OCI-M1 (cell line): ENCODE measurements at regions not wholly inside any gene's neighbourhood (a gene's known extent, or its start where the extent isn't known, plus 50 kb on each side); places are given as distances from the start of the nearest gene placed in this dataset.
"Not testable (repeated sequence)": the region's sequence is repeated elsewhere in the genome, so short reads cannot be mapped to it uniquely, and the experiment has no call there.

Experiments used
- DNase-seq: peaks from one replicate; lab custom pipeline; 2025; lab: John Stamatoyannopoulos, UW

DNA sequence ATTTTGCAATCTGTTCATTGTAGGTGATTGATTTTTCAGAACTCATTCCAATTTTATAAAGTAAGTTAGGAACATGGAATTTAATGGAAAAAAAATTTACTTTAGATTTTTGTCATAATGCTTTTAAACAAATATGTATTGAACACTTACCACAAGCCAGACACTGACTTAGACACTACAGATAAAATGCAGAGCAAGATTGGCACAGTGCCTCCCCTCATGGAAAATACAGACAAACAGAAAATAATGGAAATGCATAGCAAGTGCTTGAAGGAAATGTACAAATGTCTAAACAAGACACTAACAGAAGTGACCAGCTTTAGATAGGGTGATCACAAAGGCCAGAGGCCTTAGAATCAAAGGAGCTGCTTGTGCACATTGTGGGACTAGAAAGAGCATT lies 260.5 kb upstream of the ADGRL2 start:
- DNase-seq: no peak

- no peak for DNase-seq
These were observed 271.7 kb upstream of the ADGRL2 start for GRCh38 chr1:81529014-81529413.

DNA sequence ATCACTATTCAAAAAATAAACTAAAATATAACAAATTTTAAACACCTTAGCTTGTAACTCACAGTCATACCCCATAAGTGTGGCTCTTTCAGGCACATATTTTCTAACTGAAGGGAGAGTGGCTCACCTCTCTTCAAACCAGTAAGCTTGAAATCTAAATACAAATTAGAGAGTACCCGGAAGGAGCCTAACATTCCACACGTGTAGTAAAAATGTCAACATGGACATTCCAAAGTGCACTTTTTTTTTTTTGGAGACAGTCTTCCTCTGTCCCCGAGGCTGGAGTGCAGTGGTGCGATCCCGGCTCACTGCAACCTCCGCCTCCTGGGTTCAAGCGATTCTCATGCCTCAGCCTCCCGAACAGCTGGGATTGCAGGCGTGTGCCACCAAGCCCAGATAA lies 275.6 kb upstream of the ADGRL2 start:
- no peak for DNase-seq

GRCh38 chr1:81519987-81520386 lies 280.7 kb upstream of the ADGRL2 start:
- DNase-seq: no peak

DNA sequence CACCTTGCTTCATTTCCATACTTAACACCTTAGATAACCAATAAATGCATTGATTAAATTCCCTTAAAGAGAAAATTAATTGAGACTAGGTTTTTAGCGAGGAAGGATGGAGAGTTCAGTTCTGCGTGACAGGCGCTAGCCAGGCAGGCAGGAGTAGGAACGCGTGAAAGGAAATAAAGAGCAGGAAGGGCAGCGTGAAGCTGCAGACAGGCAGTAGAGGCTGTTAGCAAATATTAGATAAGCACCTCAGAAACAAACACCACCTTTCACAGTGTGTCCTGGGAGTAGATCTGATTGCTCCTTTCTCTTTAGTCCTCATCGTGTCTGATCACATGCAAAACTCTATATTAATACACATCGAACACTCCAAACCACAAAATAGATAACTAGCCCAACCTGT lies 282.7 kb upstream of the ADGRL2 start:
- no peak for DNase-seq

GRCh38 chr1:81513796-81514354 lies 286.9 kb upstream of the ADGRL2 start:
- no peak for DNase-seq

GRCh38 chr1:81512252-81513003 lies 288.3 kb upstream of the ADGRL2 start:
- no peak for DNase-seq

- DNase-seq: no peak
These were observed 289.5 kb upstream of the ADGRL2 start for GRCh38 chr1:81511281-81511680.

DNA sequence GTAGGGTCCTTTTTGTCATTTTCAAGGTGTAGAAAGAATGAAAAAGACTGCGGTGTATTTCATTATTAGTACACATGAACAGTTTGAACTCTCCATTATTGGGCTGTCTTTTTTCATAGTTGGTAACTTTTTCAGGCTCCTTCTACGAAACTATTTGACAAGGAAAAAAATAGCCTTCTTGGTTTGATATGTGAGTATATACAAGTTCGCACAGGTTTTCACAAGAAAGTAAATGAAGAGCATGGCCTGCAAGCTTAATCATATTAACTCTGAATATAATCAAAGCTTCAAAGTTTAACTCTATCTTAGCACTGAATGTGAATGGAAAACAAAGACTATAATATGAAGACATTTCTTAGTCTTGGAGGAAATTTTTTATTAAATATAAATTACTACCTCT lies 290.0 kb upstream of the ADGRL2 start:
- DNase-seq: no peak

DNA sequence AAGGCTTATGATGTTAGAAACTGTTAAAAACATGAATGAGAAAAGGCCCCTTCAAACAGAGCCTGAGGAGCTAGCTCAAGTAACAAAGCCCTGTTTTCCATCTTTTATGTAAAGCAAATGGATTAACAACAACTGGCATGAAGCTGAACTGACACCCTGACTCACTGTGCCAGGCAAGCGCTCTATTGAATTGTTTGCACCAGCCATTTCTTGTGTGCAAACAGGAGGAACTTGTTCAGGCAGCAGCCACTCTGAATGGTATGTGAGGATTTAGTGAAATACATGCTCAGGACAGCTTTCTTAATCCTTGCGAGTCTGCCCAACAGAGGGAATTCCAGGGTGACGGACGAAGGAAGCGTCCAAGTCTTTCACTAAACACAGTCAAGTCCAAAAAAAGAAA lies 291.1 kb upstream of the ADGRL2 start:
- DNase-seq: no peak

DNA sequence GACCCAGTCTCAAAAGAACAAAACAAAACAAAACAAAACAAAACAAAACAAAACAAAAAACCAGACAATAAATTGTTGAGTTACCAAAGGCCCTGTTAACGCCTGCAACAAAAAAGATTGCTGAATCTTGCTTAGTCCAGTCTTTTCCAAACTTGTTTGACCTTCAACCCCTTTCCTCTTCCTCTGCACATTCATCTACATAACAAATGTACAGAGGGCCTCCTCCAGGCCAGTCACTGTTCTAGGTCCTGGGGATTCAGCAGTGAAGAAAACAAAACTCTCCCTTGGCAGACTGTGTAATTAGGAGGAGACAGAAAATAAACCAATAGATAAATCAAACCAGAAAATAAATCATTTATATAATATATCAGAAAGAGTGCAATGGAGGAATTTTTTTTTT lies 294.0 kb upstream of the ADGRL2 start:
- DNase-seq: no peak

- DNase-seq: no peak
These were observed 294.9 kb upstream of the ADGRL2 start for GRCh38 chr1:81505831-81506230.

- not testable (repeated sequence) for DNase-seq
These were observed 295.9 kb upstream of the ADGRL2 start for GRCh38 chr1:81504820-81505219.

- not testable (repeated sequence) for DNase-seq
These were observed 298.0 kb upstream of the ADGRL2 start for GRCh38 chr1:81502705-81503104.

- DNase-seq: not testable (repeated sequence)
These were observed 299.2 kb upstream of the ADGRL2 start for GRCh38 chr1:81501485-81501884.

GRCh38 chr1:81499487-81499886 lies 301.2 kb upstream of the ADGRL2 start:
- no peak for DNase-seq

DNA sequence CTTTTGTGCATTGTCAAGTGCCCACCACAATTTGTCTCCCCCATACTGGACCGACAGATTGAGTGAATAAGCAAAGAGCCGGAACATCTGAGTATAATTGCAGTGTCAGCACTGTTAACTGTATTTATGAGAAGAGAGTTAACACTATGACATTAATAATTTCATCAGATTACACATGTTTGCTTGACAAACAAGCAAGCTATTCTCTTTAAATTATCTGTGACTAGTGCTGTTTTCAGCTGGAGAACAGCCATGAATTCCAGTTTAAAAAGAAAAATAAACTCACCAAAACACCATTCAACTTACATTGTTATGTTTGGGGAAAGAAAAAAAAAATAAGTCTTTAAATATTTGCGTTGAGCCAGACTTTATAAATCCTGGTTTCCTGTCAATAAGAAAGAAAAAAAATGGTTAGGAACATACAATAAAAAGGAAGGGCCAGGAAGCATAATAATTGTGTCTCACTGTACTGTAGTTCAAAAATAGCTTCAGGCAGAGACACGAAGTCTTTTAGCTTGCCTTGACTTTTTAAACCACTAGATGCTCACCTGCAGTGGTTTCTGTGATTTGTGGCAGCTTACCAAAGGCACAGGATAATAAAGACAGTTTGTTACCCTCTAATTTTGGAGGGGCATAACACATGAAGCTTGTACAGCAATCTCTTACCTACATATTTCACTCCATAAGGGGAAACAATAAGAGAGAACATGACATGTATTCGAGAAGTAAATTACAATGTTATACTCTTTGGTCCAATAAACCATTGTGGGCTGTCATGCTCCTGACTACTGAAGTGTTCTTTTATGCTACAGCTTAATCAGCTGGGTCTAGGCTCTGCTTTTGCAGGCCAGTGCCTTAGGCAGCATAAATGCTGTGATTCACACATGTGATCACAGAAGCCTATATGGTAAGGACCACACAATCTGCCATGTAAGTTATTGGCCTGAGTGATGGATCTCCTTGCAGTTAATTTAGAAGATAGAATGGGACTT lies 302.0 kb upstream of the ADGRL2 start:
- no peak for DNase-seq

DNA sequence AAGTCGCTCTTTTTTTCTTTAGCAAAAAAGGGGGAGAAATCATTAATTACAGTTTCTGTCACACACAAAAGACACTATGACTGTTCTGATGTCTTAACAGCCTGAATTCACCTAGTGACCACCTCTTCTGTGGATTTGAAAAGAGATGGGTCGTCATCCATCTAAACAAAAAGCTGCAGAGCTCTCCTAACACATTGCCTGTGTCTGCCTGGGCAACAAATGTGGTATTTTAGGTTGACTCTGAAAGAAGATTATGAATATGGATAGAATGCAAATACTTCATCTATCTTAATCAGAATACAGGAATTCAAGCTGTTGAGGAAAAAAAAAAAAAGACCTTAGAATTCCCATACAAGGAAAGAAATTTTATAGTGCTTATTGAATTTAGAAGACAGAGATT lies 304.4 kb upstream of the ADGRL2 start:
- DNase-seq: no peak

DNA sequence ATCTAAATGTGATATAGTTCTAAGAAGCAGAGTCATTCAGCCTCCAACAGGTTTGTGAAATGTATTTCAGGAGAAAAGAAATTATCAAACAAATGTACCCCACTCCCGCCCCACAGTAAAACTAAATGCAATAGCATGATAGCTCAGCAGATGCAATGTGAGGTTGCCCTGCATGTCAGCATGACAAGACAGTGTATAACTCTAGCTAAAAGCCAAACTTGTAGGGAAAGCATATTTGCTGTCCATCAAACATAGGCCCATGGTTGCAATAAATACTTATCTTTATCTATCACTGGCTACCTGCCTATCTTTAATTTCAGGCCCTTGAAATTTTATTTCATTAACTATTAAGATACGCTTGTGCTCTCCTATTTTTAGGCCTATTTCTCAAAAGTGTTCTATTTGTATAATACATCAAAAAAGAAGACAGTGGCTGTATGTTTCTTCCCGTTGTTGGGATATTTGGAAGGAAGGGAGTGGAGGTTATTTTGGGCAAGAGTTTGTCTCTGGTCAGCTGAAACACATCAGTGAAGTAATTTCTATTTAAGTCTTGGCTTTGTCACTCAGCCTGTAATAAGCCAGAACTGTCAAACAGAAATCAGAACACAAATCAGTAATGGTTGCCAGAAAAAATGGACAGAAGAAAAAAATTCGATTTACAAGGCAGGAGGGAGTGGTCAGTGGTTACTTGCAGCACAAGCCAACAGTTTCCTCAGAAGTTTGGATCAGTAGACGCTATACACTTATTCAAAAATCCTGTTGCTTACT lies 307.4 kb upstream of the ADGRL2 start:
- DNase-seq: no peak

DNA sequence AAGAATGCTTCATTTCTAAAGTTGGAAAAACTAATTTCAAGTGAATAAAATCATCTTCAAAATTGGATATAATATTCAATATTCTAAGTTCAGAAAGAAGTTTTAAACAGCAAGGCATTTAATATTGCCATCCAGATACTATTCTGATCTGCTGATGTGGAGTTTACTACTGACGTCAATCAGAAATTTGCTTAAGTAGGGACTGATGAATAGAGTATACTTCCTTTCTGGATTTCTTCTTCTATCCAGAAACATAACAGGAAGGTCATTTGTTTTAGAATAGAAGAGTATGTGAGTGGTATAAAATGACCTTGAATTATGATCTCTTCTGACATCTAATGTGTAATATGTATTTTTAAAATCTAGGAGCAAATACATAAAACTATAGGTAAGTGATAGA lies 308.1 kb upstream of the ADGRL2 start:
- DNase-seq: no peak

- DNase-seq: no peak
These were observed 310.1 kb upstream of the ADGRL2 start for GRCh38 chr1:81490614-81491013.

DNA sequence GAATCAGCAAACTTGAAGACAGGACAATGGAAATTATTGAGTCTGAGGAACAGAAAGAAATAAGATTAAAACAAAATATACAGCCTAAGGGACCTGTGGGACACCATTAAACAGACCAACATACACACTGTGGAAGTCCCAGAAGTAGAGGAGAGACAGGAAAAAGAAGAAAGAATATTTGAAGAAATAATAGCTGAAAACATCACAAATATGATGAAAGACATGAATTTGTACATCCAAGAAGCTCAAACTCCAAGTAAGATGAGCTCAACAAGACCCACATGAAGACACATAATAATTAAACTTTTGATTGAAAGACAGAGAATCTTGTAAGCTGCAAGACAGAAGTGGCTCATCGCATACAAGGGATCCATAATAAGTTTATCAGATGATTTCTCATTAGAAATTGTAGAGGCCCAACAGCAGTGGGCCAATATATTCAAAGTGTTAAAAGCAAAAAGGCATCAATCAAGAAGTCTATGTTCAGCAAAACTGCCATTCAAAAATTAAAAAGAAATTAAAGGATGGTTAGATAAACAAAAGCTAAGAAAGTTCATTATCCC lies 311.3 kb upstream of the ADGRL2 start:
- DNase-seq: no peak
